NCI-H446 treated with DMSO at 0.1 percent for 48 hours (cell line): ENCODE measurements at regions not wholly inside any gene's neighbourhood (a gene's known extent, or its start where the extent isn't known, plus 50 kb on each side); places are given as distances from the start of the nearest gene placed in this dataset.
"Not testable (repeated sequence)": the region's sequence is repeated elsewhere in the genome, so short reads cannot be mapped to it uniquely, and the experiment has no call there.

Source experiments
- DNase-seq: peaks from one replicate; lab custom pipeline; 2025; lab: John Stamatoyannopoulos, UW

DNA sequence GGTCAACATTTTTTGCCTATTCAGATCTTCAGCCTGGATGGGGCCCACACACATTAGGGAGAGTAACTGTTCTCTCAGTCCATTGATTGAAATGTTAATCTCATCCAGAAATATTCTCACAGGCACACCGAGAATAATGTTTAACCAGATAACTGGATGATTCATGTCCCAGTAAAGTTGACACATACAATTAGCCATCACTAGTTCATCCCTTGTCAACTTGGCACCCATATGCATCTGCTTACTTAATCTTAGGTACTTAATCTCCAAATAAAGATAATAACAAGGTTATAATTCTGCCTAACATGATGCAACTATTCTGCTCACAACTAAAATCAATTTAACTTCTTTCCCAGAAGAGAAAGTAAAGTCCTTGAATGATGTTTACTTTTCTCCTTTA is 502.6 kb downstream of the ADRA2A start:
- DNase-seq = no peak

DNA sequence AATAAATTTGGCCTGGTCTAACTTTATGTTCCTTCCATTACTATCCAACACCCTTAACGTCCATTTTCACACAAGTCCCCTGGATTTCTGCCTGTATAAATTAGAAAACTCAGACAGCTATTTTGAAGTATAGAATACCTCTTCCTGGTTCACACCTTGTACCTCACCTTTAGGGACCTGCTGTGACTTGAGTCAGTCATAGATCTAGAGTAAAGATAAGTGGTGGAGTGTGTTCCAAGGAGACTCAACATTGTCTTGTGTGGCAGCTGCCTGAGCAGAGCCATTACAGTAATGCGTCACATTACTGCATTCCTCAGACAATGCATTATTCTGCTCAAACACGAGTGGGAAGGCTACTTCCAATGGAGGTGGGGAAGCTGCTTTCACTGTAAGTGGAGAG is 513.9 kb downstream of the ADRA2A start:
- DNase-seq = no peak

DNA sequence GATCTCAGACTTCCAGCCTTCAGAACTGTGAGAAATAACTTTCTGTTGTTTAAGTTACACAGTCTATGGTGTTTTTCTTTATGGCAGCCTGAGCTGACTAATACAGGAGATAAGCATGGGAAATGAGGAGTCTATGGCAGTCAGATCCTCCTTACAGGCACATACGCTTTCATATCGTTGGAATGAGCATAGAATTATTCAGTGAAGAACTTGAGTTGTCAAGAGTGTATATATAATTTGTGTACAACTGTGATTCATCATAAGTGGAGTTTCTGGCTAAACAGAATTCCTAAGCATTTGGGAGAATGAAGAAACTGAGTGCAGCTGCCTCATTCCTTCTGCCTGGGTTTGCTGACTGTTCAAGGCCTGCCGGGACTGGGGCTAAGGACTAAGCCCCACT is 516.7 kb downstream of the ADRA2A start:
- no peak for DNase-seq

DNA sequence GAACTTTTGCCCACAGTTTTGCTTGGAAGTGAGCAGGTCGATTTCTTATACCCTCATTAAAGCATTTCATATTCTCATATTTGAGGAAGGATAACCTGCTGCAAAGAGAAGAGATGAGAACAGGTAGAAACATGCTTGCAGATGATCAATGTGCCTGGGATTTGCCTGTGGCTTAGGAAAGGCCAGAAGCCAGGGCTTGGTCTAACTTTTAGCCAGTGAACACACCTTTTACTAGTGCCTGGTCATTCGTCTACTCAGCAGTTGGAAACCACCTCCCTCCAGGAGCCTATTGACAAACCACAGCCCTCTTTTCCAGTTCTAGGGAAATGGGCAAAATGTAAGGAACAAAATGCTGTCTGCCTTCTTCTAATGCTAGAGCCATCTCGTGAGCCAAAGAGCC is 518.3 kb downstream of the ADRA2A start:
- DNase-seq = no peak

DNA sequence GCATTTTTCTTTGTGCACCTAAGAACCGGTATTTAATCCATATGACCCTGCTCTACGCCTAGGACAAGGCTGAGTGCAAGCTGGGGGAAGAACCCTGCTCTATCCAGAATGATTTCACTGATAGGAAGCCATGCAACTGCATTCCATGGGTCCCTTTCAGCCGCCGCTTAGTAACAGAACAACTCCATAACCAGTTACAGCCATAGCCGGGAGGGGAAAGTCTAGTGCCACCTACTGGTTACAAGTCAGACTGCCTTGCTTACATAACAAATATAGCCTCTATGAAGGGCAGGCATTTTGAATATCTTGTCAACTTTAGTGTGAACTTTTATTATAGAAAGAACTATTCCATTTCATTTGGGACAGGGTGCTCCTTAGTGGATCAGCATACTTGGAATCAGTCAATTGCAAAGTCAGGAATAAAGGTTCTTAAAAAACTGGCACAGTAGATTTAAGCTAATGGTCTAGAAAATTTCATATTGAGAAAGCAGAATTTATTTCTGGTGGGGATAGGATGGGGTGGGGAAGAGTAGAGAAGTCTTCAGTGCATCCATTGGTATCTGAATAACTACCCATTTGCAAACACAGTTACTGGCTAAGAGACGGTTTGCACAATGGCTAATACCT is 521.7 kb downstream of the ADRA2A start:
- peak; percentile 19 for DNase-seq

DNA sequence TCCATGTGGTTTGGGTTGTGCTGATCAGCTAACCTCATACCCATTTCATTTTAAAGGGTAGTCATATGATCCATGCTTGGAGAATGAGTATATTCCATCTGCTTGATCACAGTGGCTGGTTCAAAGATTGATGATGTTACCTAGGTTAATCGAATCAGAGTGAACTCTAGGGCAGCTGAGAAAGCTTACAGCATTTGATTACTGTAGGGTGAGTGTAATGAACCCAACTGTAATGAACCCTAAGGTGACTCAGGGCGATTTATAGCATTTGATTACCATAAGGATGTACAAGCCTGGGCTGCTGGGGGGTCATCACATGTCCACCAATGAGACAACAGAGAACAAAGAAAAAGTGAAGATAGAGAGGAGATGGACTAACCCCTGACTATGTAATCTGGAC is 523.1 kb downstream of the ADRA2A start:
- no peak for DNase-seq

DNA sequence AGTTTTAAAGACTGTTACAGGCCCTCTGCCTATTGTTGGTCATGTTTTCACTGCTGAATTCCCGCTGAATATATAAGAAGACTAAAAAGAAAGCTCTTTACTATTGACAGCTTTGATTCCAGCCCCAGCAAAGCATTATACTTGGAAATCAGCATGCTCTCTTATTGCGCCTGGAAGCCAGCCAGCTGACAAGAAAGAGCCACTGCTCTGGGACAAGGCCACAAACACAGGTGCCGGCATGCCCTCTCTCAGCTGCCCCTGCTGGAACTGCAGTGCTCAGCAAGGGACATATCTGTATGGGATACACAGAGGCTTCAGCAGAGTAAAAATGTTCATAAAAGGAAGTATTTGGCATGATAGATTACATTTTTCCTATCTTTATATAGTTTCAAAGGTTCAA is 523.9 kb downstream of the ADRA2A start:
- DNase-seq = no peak

DNA sequence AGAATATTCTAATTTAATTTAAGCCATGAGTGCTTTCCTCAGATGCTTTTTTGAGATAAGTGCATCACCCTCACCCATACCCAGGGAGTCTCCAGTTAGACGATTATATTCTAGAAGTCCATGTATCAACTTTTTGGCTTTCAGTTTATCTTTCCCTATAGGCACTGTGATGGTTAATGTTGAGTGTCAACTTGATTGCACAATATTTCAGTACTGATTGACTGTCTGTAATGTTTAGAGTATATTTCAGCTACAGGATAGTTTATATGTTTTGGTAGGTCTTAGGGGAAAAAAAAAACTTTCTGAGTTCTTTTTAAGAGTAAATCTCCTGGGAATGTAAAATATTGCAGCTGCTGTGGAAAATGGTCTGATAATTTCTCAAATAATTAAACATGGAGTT is 535.4 kb downstream of the ADRA2A start:
- no peak for DNase-seq

DNA sequence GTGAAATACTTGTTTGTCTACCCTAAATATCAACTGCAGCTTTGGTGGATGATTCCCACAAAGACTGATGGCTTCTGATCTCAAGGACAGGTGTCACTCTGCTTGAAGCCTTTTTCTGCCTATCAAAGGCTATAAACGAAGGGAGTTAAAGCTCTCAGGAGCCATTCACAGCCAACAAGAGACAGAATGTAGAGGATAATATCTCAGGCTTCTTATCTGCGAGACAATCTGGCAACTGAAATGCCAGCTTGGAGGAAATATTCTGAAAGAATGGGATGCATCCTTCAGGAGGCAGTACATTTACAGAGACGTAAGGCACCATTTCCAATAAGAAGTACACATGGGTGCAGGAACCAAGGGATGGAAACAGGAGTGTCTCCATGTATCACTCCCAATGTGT is 549.4 kb downstream of the GPAM start:
- no peak for DNase-seq

DNA sequence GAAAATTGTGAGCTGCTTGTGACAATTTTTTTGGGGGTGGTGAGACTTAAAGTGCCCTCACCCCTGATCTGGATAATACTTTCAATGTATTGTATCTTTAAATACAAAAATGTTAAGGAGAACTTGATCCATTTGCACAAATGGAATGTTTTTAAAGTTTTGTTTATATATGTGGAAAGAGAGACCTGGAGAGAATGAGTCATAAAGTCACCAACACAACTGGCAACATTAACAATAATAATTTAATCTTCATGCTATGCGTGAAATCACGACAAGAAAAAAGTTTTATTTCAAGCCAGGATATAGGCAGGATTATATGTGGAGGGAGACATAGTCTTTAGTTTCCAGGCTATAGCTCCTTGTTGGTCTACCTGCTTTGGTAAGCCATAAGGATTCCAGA is 537.5 kb downstream of the GPAM start:
- no peak for DNase-seq

DNA sequence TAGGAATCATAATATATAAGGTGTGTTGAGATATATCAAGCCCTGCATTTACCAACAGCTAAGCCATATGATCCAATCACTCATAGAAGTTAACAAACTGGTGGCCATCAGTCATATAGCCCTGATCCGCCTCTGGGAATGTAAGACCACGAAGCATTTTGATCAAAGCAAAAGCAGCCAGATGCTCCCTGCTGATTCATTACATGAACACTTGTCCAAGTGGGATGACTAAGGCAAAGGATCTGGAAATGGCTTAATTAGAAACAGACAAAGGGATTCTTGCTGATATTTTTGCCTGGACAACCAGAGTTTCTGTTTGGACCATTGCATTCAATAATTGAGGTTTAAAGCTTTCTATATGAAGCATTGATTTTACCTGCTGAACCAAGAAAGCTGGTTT is 535.5 kb downstream of the GPAM start:
- DNase-seq = peak; percentile 13

DNA sequence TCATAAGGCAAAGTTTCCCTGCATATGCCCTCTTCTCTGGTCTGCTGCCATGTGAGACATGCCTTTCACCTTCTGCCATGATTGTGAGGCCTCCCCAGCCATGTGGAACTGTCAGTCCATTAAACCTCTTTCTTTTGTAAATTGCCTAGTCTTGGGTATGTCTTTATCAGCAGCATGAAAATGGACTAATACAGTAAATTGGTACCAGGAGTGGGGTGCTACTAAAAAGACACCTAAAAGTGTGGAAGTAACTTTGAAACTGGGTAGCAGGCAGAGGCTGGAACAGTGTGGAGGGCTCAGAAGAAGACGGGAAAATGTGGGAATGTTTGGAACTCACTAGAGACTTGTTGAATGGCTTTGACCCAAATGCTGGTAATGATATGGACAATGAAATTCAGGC is 534.5 kb downstream of the GPAM start:
- not testable (repeated sequence) for DNase-seq

DNA sequence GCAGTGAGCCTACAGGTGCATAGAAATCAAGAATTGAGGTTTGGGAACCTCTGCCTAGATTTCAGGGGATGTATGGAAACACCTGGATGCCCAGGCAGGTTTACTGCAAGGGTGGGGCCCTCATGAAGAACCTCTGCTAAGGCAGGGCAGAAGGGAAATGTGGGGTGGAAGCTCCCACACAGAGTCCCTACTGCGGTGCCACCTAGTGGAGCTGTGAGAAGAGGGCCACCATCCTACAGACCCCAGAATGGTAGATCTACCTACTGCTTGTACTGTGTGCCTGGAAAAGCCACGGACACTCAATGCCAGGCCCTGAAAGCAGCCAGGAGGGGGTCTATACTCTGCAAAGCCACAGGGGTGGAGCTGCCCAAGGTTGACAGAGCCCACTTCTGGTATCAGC is 533.5 kb downstream of the GPAM start:
- no peak for DNase-seq

DNA sequence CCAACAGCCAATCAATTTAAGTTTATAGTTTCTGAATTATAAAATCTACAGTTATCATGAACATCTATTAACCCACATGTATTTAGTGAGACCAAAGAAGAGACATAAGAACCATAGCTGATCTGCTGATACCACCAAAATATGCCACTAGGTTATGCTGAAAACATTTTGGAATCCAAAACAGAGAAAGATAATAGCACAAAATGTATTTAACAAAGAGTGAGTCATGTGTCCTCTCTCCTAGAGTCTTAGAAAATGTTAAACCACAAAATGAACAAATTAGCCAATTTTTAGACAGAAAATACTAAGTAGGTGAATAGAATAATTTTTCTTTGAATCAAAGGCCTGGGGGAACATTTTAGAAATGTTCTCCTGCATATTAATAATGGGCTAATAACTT is 527.5 kb downstream of the GPAM start:
- DNase-seq = no peak

DNA sequence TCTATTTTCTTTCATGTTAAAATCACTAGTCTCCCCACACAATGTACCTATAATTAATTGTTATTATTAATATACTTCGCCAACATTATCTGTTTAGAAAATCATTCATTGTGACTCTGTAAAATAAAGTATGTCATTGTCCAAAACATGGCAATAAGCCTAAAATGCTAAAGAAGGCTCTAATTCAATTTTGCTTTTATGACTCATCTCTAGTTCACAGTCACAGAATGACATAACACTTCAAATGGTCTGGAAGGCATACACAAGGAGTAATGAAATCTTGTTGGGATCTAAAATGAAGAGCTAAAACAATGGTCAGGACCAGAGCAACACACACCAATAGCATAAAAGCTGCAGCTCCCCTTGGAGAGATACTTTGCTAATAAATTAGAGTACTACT is 505.8 kb downstream of the GPAM start:
- DNase-seq = peak; percentile 29

DNA sequence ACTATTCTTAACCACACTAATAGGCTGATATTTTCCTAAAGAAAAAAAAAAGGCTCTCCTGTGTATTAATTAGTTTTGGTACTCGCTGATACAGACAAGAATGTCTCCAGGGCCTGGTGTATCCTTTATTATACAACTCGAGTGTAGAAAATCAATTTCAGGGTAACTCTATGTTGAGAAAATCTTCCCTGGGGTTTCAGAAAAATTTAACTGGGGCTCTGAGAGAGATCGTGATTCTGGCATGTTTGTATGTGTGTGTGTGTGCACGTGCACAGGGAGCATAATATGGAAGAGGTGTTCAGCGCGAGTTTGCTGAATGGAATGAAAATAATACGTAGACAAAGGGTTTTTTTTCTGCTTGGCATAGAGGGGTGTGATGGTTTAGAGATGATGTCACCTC is 496.8 kb downstream of the GPAM start:
- no peak for DNase-seq

DNA sequence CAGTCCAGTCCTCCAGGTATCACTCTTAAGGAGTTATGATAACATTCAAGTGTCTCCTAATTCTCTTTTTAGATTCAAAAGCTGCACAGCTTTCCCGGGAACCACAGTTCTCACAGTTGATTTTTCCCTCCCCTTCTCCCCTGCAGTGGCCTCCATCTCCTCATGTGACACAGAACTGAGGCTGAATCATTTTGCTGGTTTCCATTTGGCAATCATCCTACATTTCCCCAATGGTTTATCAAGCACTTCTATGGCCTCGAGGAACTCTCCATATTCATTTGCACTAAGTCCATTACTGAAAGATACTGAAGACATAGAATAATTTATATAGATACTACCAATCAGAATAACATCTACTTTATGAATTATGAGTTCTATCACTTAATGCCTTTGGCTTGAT is 484.9 kb downstream of the GPAM start:
- DNase-seq = no peak

DNA sequence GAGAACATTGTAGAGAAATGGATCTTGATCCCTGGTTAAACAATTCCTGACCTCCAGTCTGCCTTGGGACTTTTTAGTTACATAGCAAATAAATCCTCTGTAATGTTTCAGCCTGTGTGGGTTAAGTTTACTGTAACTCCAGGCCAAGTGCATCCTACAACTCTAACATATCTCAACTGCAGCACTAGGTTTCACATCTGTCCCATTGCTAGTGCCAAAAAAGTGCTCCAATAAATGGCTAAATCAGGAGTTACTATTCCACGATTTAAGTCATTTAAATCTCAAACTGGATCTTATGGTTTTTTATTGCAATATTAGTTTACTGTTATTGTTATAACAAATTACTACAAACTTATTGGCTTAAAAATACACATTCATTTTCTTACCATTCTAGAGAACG is 479.6 kb downstream of the GPAM start:
- no peak for DNase-seq

DNA sequence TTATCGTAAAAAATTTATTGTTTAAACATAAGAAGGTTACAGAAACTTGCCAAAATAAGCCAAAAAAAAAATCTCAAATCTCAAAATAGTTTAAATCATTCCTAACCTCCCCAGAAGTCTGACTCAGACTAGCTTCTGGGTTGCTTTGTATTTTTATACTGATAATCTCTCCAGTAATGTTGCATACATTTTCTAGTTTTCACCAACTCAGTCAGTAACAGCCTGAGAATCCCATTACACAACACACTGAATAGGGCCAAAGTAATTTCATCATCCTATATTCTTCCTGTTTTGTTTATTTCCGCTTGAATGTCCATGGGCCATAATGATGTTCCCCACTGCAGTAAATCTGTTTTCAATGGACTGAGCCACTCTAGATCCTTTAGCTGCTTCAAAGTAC is 478.5 kb downstream of the GPAM start:
- DNase-seq = no peak

DNA sequence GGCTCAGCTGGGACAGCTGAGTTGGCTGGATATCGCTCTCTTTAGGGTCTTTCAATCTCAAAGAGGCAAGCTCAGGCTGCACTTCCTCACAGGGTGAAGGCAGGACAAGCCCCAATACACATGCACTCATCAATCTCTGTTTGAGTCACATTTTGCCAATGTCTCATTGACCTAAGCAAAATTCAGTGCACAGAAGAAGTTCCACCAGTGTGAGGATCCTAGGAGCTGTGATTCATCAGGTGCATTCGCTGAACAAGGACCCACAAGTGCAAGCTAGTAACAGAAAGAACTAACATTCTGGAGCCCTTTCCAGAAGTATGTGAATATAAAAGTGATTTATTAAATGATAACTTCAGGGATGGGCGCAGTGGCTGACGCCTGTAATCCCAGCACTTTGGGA is 477.2 kb downstream of the GPAM start:
- no peak for DNase-seq

DNA sequence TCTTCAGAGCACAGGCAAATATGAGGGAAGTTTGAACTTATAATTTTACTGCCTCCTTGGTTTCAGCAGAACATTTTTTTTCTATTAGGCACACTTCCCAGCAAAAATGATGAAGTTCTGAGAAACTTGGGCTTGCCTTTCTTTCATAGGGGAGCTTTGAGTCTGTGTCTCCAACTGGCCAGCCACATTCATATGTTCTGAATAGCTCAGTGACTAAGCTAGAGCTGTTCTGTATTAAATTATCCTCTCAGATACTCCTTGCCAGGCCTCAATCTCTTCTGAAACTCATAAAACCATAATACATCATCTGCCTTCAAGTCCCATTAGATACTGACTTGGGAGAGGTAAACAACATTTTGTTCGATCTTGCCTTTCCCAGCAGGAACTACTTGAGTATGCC is 476.5 kb downstream of the GPAM start:
- peak; percentile 15 for DNase-seq

DNA sequence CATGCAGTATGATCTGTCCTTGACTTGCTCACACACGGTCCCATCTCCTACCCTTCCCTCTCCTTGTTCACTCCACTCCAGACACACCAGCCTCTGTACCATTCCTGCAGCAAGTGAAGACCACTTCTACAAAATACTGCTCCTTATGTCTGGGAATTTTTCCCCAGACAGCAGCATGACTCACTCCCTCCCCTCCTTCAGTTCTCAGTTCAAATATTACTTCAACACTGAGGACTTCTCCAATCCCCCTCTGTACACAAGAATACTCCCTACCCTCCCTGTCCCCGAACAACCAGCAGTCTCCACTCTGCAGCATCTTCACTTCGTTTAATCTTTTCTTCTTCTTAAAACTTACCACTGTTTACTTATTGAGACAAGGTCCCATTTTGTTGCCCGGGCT is 474.0 kb downstream of the GPAM start:
- DNase-seq = no peak

DNA sequence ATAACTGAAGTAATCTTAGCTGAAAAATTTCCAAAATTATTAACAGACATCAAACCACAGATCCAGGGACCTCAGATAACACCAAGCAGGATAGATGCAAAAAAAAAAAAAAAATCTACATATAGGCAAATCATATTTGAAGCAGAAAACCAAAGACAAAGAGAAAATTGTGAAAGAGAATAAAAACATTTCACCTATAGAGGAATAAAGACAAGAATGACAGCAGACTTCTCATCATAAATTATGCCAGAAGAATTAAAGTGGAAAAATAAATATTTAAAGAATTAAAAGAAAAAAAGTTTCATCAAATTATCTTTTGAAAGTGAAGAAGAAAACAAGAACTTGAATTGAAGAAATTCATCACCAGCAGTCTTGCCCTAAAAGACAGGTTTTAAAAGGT is 467.5 kb downstream of the GPAM start:
- DNase-seq = no peak

DNA sequence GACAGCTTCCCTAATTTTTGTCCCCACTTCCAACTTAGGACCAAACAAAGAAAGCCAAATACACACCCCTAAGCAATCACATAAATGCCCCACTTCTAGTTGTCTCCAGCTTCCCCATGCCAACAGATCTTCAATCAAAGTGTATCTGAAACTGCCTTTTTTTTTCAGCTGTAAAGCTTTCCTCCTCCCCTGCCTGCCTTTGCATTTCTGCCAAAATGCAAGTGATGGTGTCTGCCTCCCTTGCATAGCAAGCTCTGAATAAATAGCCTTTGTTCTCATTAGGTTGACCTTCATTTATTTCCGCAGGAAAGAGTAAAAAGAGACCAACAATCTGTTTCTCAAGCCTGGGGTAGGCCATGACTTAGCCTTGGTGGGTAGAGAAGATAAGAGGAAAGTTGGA is 459.4 kb downstream of the GPAM start:
- DNase-seq = no peak

DNA sequence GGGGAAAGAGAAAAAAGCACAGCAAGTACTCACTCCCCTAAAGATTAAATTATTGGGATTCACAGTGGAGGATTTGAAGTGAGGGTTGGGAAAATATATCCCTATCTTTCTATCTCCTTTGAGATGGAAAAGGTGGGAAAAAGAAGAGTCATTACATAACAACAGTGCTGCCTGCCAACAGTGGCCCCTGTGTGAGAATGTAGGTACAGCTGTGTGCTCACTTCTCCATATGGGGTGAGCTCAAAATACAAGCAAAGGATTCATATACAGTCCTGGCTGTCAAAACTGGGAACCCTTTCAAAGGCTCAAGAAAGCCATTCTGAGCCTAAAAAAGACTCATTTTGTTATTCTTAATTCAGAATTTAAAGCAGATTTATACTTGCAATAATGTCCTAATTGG is 458.5 kb downstream of the GPAM start:
- DNase-seq = no peak
